Panc1 (cell line): ENCODE measurements at regions not wholly inside any gene's neighbourhood (a gene's known extent, or its start where the extent isn't known, plus 50 kb on each side); places are given as distances from the start of the nearest gene placed in this dataset.

Source experiments
- ATAC-seq: fragments of 200-7000 bp; cut with Tn5 transposase; 2 replicates; pipeline ENCODE4 v1.9.1; 2020; ENCODE audit warnings: mild to moderate bottlenecking, moderate library complexity
- BruUV-seq: library from RNA; stranded (reverse); fragments of 400-500 nt; replicated peaks from 2 replicates; lab custom pipeline; 2021; lab: Mats Ljungman, UMichigan
- CTCF ChIA-PET: fragments of 300-600 bp; sonication (Branson Sonifier 250); formaldehyde crosslinking; loops from one replicate; lab custom pipeline; 2022; ENCODE audit warnings: antibody characterized with exemption; lab: Charles Lee
- POLR2A ChIA-PET: fragments of 300-600 bp; sonication (Branson Sonifier 250); formaldehyde crosslinking; loops from one replicate; lab custom pipeline; 2022; ENCODE audit warnings: antibody characterized with exemption; lab: Charles Lee
- DNase-seq: peaks from one replicate; pipeline ENCODE4 v3.0.0-alpha.2; 2010; ENCODE audit warnings: low read depth, low spot score
- H3K27ac ChIP-seq: 2 replicates; pipeline ENCODE4 v1.5.1; 2011; ENCODE audit warnings: mild to moderate bottlenecking, low read length, inconsistent platforms
- H3K27me3 ChIP-seq: fragments of 200-500 bp; sonication (Bioruptor generic); 2 replicates; pipeline ENCODE4 v1.6.0; 2014; ENCODE audit warnings: low read length, inconsistent platforms; ENCODE audit not compliant: control insufficient read depth, insufficient read depth
- H3K36me3 ChIP-seq: fragments of 200-500 bp; sonication (Bioruptor generic); 2 replicates; pipeline ENCODE4 v1.5.1; 2014; ENCODE audit warnings: inconsistent platforms, mild to moderate bottlenecking, low read length, moderate library complexity; ENCODE audit not compliant: control insufficient read depth, insufficient read depth
- H3K4me1 ChIP-seq: 2 replicates; pipeline ENCODE4 v1.5.1; 2011; ENCODE audit warnings: inconsistent platforms, mild to moderate bottlenecking, low read length, moderate library complexity; ENCODE audit not compliant: control insufficient read depth, insufficient read depth
- H3K4me3 ChIP-seq, 2 experiments: 2 replicates each; pipeline ENCODE4 v1.5.1; 2011 to 2012; ENCODE audit warnings: low read depth in 2 of 2, low read length in 2 of 2, mild to moderate bottlenecking in 2 of 2, inconsistent platforms in 1 of 2, moderate library complexity in 1 of 2
- H3K9me3 ChIP-seq: fragments of 200-500 bp; sonication (Bioruptor generic); 2 replicates; pipeline ENCODE4 v1.5.1; 2014; ENCODE audit warnings: low read depth, mild to moderate bottlenecking, inconsistent platforms, low read length, moderate library complexity; ENCODE audit not compliant: control insufficient read depth, insufficient read depth
- POLR2AphosphoS5 ChIP-seq: IDR thresholded peaks from 2 replicates; pipeline ENCODE4 v1.6.1; 2012; ENCODE audit warnings: mild to moderate bottlenecking, low read depth, low read length, moderate library complexity
- REST ChIP-seq, 2 experiments: IDR thresholded peaks; 2 replicates each; pipeline ENCODE4 v1.6.1; 2011 to 2012; ENCODE audit warnings: low read depth in 2 of 2, control low read depth in 1 of 2, low read length in 1 of 2, mild to moderate bottlenecking in 1 of 2, moderate library complexity in 1 of 2; ENCODE audit not compliant: insufficient read depth in 1 of 2
- SIN3A ChIP-seq: IDR thresholded peaks from 2 replicates; pipeline ENCODE4 v1.6.1; 2012; ENCODE audit warnings: low read depth, mild to moderate bottlenecking, low read length, moderate library complexity, borderline replicate concordance; ENCODE audit not compliant: insufficient read depth
- TCF7L2 ChIP-seq: IDR thresholded peaks from 2 replicates; pipeline ENCODE4 v1.6.1; 2011; ENCODE audit warnings: mild to moderate bottlenecking, low read depth, low read length, inconsistent platforms
- in situ Hi-C: cut with HindIII; loops from 2 replicates; pipeline ENCODE4 v1.10.0; 2016; ENCODE audit warnings: low sequenced_read_pairs, low pct_unique_long_range_greater_than_20kb
- intact Hi-C: fragments of 100-400 bp; cut with micrococcal nuclease; formaldehyde crosslinking; loops from one replicate; pipeline ENCODE4 v1.10.0; 2022; ENCODE audit not compliant: unreplicated experiment
- TF ChIP-seq, protein P1 (sequence below): fragments of 450-650 bp; IDR thresholded peaks from 2 replicates; pipeline ENCODE4 v1.5.1; 2017; ENCODE audit warnings: mild to moderate bottlenecking

GRCh38 chr1:90412563-90412962, 304.5 kb downstream of the BARHL2 start:
- intact Hi-C loops (no loop called here), in situ Hi-C loops (no loop called here)
- Histone ChIP-seq H3K27ac (no peak overlapping the region), H3K4me1 (no peaks in the 10 kb centered on the region), H3K9me3 (no peaks in the 10 kb centered on the region), H3K36me3 (no peaks in the 10 kb centered on the region), H3K27me3 (no peaks in the 10 kb centered on the region), H3K4me3 (no peak overlapping the region)
- ChIA-PET POLR2A (no interaction called here), CTCF (no interaction called here)
- ATAC-seq (no peak), DNase-seq (no peak)
- no peak for TF ChIP-seq POLR2AphosphoS5
- TF ChIP-seq SIN3A, result no peak
- TF ChIP-seq, protein P1, sequence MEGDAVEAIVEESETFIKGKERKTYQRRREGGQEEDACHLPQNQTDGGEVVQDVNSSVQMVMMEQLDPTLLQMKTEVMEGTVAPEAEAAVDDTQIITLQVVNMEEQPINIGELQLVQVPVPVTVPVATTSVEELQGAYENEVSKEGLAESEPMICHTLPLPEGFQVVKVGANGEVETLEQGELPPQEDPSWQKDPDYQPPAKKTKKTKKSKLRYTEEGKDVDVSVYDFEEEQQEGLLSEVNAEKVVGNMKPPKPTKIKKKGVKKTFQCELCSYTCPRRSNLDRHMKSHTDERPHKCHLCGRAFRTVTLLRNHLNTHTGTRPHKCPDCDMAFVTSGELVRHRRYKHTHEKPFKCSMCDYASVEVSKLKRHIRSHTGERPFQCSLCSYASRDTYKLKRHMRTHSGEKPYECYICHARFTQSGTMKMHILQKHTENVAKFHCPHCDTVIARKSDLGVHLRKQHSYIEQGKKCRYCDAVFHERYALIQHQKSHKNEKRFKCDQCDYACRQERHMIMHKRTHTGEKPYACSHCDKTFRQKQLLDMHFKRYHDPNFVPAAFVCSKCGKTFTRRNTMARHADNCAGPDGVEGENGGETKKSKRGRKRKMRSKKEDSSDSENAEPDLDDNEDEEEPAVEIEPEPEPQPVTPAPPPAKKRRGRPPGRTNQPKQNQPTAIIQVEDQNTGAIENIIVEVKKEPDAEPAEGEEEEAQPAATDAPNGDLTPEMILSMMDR, result no peak
- no peak for TF ChIP-seq TCF7L2
- no peak for TF ChIP-seq REST (IDR thresholded peaks at IDR 0.05; ENCODE audit: insufficient read depth in 1 of 2, low read depth in 2 of 2, low read length in 1 of 2)
- no TSS peak for BruUV-seq

DNA sequence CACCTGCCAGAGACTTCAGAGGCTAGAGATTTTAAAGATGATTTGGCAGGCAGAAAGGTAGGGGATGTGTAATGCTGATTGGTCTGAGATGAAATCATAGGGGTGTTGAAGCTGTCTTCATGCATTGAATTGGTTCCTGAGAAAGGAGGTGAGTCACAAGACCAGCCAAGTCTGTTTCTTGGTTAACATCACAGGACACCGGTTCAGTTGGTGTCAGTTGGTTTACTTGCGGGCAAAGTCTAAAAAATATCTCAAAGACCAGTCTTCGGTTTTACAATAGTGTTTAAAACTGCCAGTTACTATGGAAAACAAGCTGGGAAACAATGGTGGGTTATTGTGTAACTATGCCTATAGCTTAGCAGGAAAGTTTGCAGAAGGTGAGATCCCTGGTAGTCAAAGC, 305.9 kb downstream of the BARHL2 start:
- BruUV-seq, result no TSS peak
- no peaks in the 10 kb centered on the region for H3K27me3 ChIP-seq
- no peak overlapping the region for H3K4me3 ChIP-seq
- in situ Hi-C loops (no loop called here), intact Hi-C loops (no loop called here)
- TF ChIP-seq TCF7L2, result no peak
- CTCF ChIA-PET, result no interaction called here
- H3K4me1 ChIP-seq, result no peaks in the 10 kb centered on the region
- no peaks in the 10 kb centered on the region for H3K36me3 ChIP-seq
- H3K9me3 ChIP-seq, result no peaks in the 10 kb centered on the region
- ATAC-seq (no peak), DNase-seq (no peak)
- no peak overlapping the region for H3K27ac ChIP-seq
- POLR2A ChIA-PET, result no interaction called here

- no TSS peak for BruUV-seq
- H3K36me3 ChIP-seq, result no peaks in the 10 kb centered on the region
These were observed 309.4 kb downstream of the BARHL2 start for GRCh38 chr1:90407737-90408136.

More at GRCh38 chr1:90407737-90408136, 309.4 kb downstream of the BARHL2 start:
- POLR2A ChIA-PET, result no interaction called here
- ATAC-seq (no peak), DNase-seq (no peak)
- CTCF ChIA-PET, result no interaction called here
- Histone ChIP-seq H3K4me1 (peaks cover 4% of the 10 kb centered on the region), H3K4me3 (no peak overlapping the region), H3K27ac (no peak overlapping the region), H3K9me3 (no peaks in the 10 kb centered on the region), H3K27me3 (no peaks in the 10 kb centered on the region)
- in situ Hi-C loops, result no loop called here
- intact Hi-C loops, result no loop called here
- TF ChIP-seq TCF7L2 (no peak), REST (IDR thresholded peaks at IDR 0.05; ENCODE audit: insufficient read depth in 1 of 2, low read depth in 2 of 2, low read length in 1 of 2) (no peak), POLR2AphosphoS5 (no peak), SIN3A (no peak)
- TF ChIP-seq, protein P1, result no peak
